Ishikawa (cell line): ENCODE measurements at regions not wholly inside any gene's neighbourhood (a gene's known extent, or its start where the extent isn't known, plus 50 kb on each side); places are given as distances from the start of the nearest gene placed in this dataset.

Experiments
- CEBPB ChIP-seq: IDR thresholded peaks from 2 replicates; pipeline ENCODE4 v1.6.1; 2012
- CREB1 ChIP-seq: IDR thresholded peaks from 2 replicates; pipeline ENCODE4 v1.6.1; 2012; ENCODE audit warnings: low read depth
- EGR1 ChIP-seq: IDR thresholded peaks from 2 replicates; pipeline ENCODE4 v1.6.1; 2012
- EP300 ChIP-seq: IDR thresholded peaks from 2 replicates; pipeline ENCODE4 v1.6.1; 2012; ENCODE audit warnings: borderline replicate concordance
- FOXM1 ChIP-seq: IDR thresholded peaks from 2 replicates; pipeline ENCODE4 v1.6.1; 2012; ENCODE audit warnings: low read depth, borderline replicate concordance
- NFIC ChIP-seq: IDR thresholded peaks from 2 replicates; pipeline ENCODE4 v1.6.1; 2012
- RAD21 ChIP-seq: IDR thresholded peaks from 2 replicates; pipeline ENCODE4 v1.6.1; 2012; ENCODE audit warnings: low read depth
- TAF1 ChIP-seq: IDR thresholded peaks from 2 replicates; pipeline ENCODE4 v1.6.1; 2012; ENCODE audit warnings: low read depth, mild to moderate bottlenecking
- TCF12 ChIP-seq: IDR thresholded peaks from 2 replicates; pipeline ENCODE4 v1.6.1; 2012; ENCODE audit warnings: low read depth
- TEAD4 ChIP-seq: IDR thresholded peaks from 2 replicates; pipeline ENCODE4 v1.6.1; 2012
- YY1 ChIP-seq: IDR thresholded peaks from 2 replicates; pipeline ENCODE4 v1.6.1; 2012; ENCODE audit warnings: low read depth
- ZBTB7A ChIP-seq: IDR thresholded peaks from 2 replicates; pipeline ENCODE4 v1.6.1; 2012; ENCODE audit warnings: low read depth
- TF ChIP-seq, protein P1 (sequence below): IDR thresholded peaks from 2 replicates; pipeline ENCODE4 v1.6.1; 2012; ENCODE audit warnings: low read depth, mild to moderate bottlenecking
- TF ChIP-seq, protein P2 (sequence below): IDR thresholded peaks from 2 replicates; pipeline ENCODE4 v1.6.1; 2012
- TF ChIP-seq, protein P3 (sequence below): IDR thresholded peaks from 2 replicates; pipeline ENCODE4 v1.6.1; 2012

DNA sequence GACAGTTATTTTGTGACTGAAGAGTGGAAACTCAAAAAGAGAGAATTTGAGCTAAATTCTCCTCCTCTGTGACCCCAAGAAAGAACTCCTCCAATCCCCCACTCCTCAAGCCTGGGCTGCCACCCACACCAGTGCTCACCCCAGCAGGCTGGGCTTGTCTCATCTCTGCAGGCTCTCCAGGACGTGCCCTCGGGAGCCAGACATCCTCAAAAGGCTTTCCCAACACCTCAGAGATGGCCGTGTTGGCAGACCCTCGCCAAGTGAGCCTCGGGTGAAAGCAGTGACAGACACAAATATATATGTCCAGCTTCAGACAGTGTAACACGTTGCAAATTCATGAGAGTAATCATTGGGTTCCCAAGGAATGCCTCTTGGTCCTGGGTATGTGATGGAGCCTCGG is 377.7 kb upstream of the SALL3 start:
- TF ChIP-seq TCF12 (no peak), EP300 (no peak)

DNA sequence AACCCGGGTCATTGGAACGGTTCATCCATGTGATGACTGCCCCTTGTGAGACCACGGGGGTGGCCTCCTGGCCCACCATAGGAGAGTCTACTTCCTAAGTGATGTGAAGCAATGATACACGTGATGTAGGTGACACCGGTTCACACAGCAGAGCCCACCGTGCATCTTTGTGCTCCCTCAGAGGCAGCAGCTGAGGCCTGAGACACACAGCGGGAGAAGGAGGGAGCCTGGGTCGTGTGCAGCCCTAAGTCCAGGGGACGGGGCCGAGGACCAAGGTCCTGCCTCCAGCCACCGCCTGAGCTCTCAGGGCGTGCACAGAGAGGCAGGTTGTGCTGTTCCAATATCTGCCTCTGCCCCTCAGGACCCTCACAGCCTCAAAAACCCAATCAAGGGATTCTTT is 377.2 kb upstream of the SALL3 start:
- TF ChIP-seq NFIC (no peak), TEAD4 (no peak), EGR1 (no peak), FOXM1 (no peak)
- TF ChIP-seq, protein P1, sequence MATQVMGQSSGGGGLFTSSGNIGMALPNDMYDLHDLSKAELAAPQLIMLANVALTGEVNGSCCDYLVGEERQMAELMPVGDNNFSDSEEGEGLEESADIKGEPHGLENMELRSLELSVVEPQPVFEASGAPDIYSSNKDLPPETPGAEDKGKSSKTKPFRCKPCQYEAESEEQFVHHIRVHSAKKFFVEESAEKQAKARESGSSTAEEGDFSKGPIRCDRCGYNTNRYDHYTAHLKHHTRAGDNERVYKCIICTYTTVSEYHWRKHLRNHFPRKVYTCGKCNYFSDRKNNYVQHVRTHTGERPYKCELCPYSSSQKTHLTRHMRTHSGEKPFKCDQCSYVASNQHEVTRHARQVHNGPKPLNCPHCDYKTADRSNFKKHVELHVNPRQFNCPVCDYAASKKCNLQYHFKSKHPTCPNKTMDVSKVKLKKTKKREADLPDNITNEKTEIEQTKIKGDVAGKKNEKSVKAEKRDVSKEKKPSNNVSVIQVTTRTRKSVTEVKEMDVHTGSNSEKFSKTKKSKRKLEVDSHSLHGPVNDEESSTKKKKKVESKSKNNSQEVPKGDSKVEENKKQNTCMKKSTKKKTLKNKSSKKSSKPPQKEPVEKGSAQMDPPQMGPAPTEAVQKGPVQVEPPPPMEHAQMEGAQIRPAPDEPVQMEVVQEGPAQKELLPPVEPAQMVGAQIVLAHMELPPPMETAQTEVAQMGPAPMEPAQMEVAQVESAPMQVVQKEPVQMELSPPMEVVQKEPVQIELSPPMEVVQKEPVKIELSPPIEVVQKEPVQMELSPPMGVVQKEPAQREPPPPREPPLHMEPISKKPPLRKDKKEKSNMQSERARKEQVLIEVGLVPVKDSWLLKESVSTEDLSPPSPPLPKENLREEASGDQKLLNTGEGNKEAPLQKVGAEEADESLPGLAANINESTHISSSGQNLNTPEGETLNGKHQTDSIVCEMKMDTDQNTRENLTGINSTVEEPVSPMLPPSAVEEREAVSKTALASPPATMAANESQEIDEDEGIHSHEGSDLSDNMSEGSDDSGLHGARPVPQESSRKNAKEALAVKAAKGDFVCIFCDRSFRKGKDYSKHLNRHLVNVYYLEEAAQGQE: no peak

DNA sequence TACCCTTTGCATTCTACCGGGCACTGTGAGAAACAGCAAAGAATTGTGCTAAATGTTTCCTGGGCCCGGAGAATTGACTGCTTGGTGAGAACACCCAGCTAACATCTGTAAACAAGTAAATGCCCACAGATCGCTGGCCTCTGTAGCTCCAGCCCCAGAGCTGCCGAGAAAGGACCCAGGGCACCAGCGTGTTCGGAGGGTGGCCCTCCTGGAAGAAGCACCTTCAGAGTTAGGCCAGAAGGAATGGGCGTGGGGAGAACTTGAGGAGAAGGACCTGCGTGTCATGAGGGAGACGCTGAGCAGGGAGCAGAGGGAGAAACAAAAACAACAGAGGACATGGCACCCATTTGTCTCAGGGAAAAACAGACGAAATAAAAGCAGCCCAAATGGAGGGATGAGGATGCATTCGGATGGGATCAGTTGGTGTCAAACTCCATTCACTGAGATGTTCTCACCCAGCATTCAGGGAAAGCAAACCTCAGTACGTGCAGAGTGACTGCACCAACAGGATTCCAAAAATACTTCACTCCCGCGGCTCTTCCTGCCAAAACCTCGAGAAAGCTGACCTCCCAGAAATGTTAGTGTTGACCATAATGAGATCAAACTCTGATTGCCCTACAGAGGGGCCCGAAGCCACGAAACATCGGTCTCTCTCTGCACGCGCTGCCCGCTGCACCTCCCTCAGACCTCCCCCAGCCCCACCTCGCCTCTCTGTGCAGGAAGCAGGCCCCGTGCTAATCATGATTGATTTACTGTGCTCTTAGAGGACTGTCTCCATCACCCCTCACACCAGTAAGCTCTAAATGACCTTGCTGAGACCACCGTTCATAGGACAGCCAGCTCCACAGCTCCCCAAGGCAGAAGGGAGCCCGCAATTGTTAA is 376.3 kb upstream of the SALL3 start:
- TF ChIP-seq TAF1 (no peak), CREB1 (no peak), TEAD4 (no peak), TCF12 (no peak), CEBPB (no peak), NFIC (no peak), ZBTB7A (no peak)
- TF ChIP-seq, protein P2, sequence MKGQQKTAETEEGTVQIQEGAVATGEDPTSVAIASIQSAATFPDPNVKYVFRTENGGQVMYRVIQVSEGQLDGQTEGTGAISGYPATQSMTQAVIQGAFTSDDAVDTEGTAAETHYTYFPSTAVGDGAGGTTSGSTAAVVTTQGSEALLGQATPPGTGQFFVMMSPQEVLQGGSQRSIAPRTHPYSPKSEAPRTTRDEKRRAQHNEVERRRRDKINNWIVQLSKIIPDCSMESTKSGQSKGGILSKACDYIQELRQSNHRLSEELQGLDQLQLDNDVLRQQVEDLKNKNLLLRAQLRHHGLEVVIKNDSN: no peak
- TF ChIP-seq, protein P3, sequence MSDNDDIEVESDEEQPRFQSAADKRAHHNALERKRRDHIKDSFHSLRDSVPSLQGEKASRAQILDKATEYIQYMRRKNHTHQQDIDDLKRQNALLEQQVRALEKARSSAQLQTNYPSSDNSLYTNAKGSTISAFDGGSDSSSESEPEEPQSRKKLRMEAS: no peak

DNA sequence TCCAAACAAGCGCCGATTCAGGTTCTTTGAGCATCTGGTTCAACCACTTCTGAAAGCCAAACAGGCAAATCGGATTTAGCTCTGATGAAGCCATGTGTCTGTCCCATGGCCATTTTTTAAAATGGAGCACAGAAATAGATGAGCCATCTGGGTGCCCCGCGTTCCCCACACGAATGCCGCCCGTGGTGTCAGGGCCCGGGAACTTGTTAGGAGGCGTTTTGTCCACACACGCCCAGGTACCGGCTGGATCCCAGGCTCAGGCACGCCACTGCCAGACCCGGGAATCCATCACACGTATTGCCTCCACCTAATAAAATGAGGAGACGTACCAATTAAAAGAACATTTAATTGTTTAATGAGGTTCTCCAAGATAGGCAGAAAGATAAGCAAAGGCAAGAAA is 374.4 kb upstream of the SALL3 start:
- no peak for TF ChIP-seq FOXM1

DNA sequence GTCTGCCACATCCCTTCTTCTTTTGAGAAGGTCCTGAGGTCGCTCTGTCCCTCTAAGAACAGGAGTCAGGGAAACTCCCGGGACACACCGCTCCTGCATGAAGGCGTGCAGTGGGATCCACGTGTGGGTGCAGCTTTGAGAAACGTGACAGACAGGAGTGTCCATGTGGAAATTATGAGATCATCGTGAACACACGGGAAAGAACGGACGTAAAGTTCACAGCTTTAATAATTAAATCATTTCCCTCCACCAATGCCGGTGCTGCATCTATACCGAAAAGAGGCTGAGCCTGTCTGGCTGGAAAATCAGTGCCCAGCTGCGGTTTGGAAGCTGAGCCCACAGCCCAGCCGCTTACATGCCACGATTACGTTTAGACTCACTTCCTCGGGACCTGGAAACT is 372.4 kb upstream of the SALL3 start:
- TF ChIP-seq FOXM1 (no peak), TCF12 (no peak), CREB1 (no peak), YY1 (no peak), EP300 (no peak), TAF1 (no peak), NFIC (no peak), ZBTB7A (no peak), RAD21 (no peak), CEBPB (no peak), TEAD4 (no peak), EGR1 (no peak)
- TF ChIP-seq, protein P3: no peak
- TF ChIP-seq, protein P1: no peak
- TF ChIP-seq, protein P2: no peak

DNA sequence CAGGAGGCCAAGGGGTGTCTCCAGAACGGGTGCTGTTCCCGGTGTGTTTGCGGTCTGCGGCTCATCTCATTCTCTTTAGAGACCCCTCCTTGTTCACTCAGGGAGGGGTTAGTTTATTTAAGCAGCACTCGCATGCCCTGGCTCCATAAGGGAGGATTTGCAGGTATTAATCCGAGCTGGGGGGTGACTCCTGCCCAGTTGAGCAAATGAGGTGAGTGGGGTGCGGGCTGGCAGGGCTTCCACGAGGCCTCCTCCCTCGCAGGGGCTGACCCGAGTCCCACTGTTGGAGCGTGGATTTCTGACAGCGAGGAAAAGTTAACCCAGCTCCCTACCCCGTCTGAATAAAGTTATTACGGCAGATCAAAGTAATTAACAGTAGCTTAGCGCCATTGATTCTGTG is 371.8 kb upstream of the SALL3 start:
- TF ChIP-seq ZBTB7A (no peak), CEBPB (no peak), RAD21 (no peak), NFIC (no peak), YY1 (no peak), TCF12 (no peak), EP300 (no peak)

DNA sequence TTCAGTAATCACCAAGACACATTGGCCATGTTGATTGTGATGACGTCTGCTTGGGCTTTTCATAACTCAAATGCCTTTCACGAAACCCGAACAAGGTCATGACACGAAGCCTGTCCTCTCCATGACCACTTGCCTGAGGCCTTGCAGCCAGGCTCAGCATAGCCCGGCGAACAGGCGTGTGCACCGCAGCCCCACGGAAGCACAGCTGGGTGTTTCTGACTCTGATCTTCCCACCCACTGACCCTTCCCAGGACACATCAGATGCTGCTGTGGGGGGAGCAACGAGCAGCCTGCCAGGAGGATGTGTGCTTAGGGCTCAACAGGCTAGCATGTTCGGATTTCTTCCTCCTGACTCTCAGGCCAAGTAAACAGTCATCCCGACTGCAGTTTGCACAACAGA is 369.4 kb upstream of the SALL3 start:
- TF ChIP-seq RAD21: no peak
- TF ChIP-seq, protein P2: no peak
- no peak for TF ChIP-seq NFIC
- no peak for TF ChIP-seq TCF12
- TF ChIP-seq ZBTB7A: no peak
- TF ChIP-seq EP300: no peak
